ENCODE measurements at regions not wholly inside any gene's neighbourhood (a gene's known extent, or its start where the extent isn't known, plus 50 kb on each side); places are given as distances from the start of the nearest gene placed in this dataset.

DNA sequence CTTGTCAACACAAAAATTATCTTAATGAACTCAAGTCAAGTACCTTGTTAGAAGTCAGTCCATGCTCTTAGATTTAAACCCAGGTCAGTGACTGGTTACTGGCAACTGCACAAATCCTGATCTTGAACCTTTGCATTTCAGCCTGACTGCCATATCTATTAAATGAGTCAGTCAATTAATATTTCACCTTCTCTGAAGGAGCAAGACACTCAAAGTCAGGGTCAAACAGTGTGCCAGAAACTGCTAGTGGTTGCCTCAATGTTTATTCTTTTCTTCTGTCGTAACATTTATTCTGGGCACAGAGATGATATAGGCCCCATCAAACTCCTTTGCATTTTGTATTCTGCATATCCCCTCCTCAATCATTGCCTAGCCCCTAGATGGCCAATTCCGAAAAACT is 193.9 kb upstream of the MOCS1 start:
- Histone ChIP-seq H3K27me3 (ENCODE audit: control insufficient read depth, insufficient read depth, low read length) (no peaks in the 10 kb centered on the region), H3K4me2 (ENCODE audit: low read length) (no peak overlapping the region), H3K9ac (no peak overlapping the region), H3K4me3 (ENCODE audit: low read depth, low read length) (no peak overlapping the region), H3K27ac (no peak overlapping the region), H3K79me2 (no peaks in the 10 kb centered on the region), H3K9me3 (ENCODE audit: control insufficient read depth, low read length) (no peaks in the 10 kb centered on the region), H3K36me3 (ENCODE audit: control insufficient read depth, insufficient read depth, low read length) (no peaks in the 10 kb centered on the region), H3K4me1 (no peaks in the 10 kb centered on the region), H2AFZ (no peak overlapping the region)
- TF ChIP-seq, protein P1, sequence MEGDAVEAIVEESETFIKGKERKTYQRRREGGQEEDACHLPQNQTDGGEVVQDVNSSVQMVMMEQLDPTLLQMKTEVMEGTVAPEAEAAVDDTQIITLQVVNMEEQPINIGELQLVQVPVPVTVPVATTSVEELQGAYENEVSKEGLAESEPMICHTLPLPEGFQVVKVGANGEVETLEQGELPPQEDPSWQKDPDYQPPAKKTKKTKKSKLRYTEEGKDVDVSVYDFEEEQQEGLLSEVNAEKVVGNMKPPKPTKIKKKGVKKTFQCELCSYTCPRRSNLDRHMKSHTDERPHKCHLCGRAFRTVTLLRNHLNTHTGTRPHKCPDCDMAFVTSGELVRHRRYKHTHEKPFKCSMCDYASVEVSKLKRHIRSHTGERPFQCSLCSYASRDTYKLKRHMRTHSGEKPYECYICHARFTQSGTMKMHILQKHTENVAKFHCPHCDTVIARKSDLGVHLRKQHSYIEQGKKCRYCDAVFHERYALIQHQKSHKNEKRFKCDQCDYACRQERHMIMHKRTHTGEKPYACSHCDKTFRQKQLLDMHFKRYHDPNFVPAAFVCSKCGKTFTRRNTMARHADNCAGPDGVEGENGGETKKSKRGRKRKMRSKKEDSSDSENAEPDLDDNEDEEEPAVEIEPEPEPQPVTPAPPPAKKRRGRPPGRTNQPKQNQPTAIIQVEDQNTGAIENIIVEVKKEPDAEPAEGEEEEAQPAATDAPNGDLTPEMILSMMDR (IDR thresholded peaks at IDR 0.05): no peak

DNA sequence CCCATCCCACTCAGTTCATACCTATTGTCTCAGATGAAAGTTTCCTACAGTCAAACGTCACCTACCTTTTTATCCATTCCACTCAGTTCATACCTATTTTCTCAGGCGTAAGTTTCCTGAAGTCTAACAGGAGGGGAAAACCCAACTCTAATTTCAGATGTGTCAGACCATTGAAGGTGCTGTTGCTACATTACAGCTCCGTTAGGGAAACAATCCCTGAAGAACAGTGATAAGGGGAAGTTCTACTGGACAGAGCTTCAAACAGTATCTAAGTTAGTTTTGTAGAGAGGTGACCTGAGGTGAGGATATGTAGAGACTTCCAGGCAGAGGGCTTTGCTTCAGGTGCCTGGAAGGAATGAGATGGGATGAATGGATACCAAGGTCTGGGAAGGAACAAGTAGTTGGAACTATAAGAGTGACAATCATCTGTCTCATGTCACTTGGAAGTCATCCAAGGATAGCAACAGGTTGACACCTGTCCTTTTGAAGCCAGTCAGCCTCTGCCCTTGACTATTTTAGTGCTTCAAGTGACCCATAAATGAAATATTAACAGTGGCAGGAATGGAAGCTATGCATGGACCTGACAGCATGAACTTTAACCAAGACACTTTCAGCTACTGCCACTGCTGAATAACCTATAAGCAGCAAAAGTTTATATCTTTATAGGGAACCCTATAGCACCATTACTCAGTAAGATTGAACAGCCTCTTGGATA is 191.6 kb upstream of the MOCS1 start:
- Histone ChIP-seq H3K9ac (no peak overlapping the region), H3K4me1 (no peaks in the 10 kb centered on the region), H3K4me3 (ENCODE audit: low read depth, low read length) (no peak overlapping the region), H3K27ac (no peak overlapping the region), H3K79me2 (no peaks in the 10 kb centered on the region), H3K27me3 (ENCODE audit: control insufficient read depth, insufficient read depth, low read length) (no peaks in the 10 kb centered on the region), H2AFZ (no peak overlapping the region), H3K4me2 (ENCODE audit: low read length) (no peak overlapping the region), H3K36me3 (ENCODE audit: control insufficient read depth, insufficient read depth, low read length) (no peaks in the 10 kb centered on the region), H3K9me3 (ENCODE audit: control insufficient read depth, low read length) (no peaks in the 10 kb centered on the region)
- TF ChIP-seq, protein P1 (IDR thresholded peaks at IDR 0.05): no peak

DNA sequence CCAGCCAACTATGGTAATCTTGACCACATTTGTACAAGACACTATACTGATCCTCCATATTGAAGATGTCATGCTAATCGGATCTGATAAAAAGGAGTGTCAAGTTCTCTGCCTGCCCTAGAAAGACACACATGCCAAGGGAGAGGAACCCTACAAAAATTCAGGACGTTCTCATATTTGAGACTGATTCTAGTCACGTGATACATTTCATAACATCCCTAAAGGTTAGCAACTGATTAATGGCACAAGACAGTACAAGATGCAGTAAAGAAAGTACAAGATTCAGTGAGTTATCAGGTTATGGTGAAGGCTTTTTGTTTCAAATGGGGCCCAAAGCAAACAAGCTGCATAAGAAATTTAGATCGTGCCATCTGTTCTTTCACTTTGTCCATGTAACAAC is 190.7 kb upstream of the MOCS1 start:
- H3K9me3 ChIP-seq (ENCODE audit: control insufficient read depth, low read length): no peaks in the 10 kb centered on the region
- no peak overlapping the region for H3K4me3 ChIP-seq (ENCODE audit: low read depth, low read length)
- H3K36me3 ChIP-seq (ENCODE audit: control insufficient read depth, insufficient read depth, low read length): no peaks in the 10 kb centered on the region
- H3K4me1 ChIP-seq: no peaks in the 10 kb centered on the region
- H3K27me3 ChIP-seq (ENCODE audit: control insufficient read depth, insufficient read depth, low read length): no peaks in the 10 kb centered on the region
- no peak overlapping the region for H3K4me2 ChIP-seq (ENCODE audit: low read length)
- H2AFZ ChIP-seq: no peak overlapping the region
- TF ChIP-seq, protein P1 (IDR thresholded peaks at IDR 0.05): no peak
- H3K27ac ChIP-seq: no peak overlapping the region
- no peak overlapping the region for H3K9ac ChIP-seq
- no peaks in the 10 kb centered on the region for H3K79me2 ChIP-seq

DNA sequence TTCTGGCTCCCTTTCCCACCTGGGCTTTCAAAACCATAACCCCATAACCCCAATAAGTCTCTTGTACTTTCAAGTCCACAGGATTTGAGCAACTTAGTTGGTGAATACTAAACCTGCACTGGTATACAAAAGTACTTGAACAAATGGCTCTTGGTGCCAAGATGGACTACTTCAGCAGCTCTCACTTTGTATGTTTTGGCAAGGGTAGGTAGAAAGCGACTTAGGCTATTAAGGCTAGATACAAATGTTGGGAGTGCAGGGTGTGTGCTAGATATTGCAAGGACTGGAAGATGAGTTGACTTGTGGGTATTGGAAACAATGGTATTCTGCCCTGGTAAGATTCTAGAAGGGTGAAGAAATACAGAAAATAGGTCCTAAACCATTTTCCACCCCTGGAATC is 182.6 kb upstream of the MOCS1 start:
- Histone ChIP-seq H3K4me1 (no peaks in the 10 kb centered on the region), H3K27ac (no peak overlapping the region), H3K9ac (no peak overlapping the region), H3K79me2 (no peaks in the 10 kb centered on the region), H3K4me2 (ENCODE audit: low read length) (no peak overlapping the region), H3K36me3 (ENCODE audit: control insufficient read depth, insufficient read depth, low read length) (no peaks in the 10 kb centered on the region), H3K27me3 (ENCODE audit: control insufficient read depth, insufficient read depth, low read length) (no peaks in the 10 kb centered on the region), H3K4me3 (ENCODE audit: low read depth, low read length) (no peak overlapping the region), H3K9me3 (ENCODE audit: control insufficient read depth, low read length) (no peaks in the 10 kb centered on the region), H2AFZ (no peak overlapping the region)
- TF ChIP-seq, protein P1 (IDR thresholded peaks at IDR 0.05): no peak

DNA sequence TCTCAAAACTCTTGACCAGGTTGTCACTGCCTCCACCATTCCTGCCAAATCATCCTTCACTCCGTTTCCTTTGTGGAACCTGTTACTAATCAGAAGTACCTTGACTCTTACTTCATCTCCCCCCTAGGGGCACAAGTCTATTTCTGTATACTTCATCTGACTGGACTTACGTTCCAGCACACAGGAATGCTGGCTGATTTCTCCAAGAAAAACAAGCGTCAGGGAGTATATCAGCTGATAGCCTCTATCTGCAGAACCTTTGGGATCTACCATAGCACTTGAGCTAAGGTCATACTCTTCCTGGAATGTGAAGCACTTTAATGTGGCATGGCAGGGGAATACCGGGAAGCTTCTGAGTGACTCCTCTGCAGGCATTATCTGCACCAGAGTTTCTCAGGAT is 178.1 kb upstream of the MOCS1 start:
- peaks cover 5% of the 10 kb centered on the region for H3K9me3 ChIP-seq (ENCODE audit: control insufficient read depth, low read length)
- H3K4me2 ChIP-seq (ENCODE audit: low read length): no peak overlapping the region
- H3K27ac ChIP-seq: no peak overlapping the region
- H3K4me1 ChIP-seq: no peaks in the 10 kb centered on the region
- TF ChIP-seq, protein P1 (IDR thresholded peaks at IDR 0.05): no peak
- no peaks in the 10 kb centered on the region for H3K27me3 ChIP-seq (ENCODE audit: control insufficient read depth, insufficient read depth, low read length)
- H3K79me2 ChIP-seq: no peaks in the 10 kb centered on the region
- no peaks in the 10 kb centered on the region for H3K36me3 ChIP-seq (ENCODE audit: control insufficient read depth, insufficient read depth, low read length)
- no peak overlapping the region for H3K9ac ChIP-seq
- H3K4me3 ChIP-seq (ENCODE audit: low read depth, low read length): no peak overlapping the region
- no peak overlapping the region for H2AFZ ChIP-seq

Data from parathyroid adenoma (tissue), 2 donors.